ENCODE measurements at regions not wholly inside any gene's neighbourhood (a gene's known extent, or its start where the extent isn't known, plus 50 kb on each side); places are given as distances from the start of the nearest gene placed in this dataset.

DNA sequence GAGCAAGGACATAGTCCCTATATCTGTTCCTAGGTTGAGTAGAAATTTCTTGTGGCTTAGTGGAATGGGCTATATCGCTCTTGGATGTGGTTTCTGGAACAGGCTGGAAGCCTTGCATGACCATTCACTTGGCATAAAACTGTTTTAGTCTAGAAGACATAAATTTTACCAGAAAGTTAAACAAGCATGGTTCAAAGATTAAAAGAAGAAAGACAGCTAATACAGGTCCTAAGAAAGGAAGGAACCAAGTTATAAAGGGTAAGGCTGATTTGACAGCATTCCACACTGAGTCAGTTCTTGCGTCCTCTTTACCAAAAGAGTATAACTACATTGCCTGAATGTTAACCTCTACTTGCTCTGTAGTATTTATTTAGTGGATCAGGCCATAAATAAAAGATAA lies 724.2 kb downstream of the SORCS1 start:
- TF ChIP-seq POLR2AphosphoS5 (IDR thresholded peaks at IDR 0.05; ENCODE audit: low read depth, low read length) (no peak), SIN3A (IDR thresholded peaks at IDR 0.05; ENCODE audit: borderline replicate concordance, insufficient read depth, low read depth, low read length) (no peak)
- TF ChIP-seq, protein P1, sequence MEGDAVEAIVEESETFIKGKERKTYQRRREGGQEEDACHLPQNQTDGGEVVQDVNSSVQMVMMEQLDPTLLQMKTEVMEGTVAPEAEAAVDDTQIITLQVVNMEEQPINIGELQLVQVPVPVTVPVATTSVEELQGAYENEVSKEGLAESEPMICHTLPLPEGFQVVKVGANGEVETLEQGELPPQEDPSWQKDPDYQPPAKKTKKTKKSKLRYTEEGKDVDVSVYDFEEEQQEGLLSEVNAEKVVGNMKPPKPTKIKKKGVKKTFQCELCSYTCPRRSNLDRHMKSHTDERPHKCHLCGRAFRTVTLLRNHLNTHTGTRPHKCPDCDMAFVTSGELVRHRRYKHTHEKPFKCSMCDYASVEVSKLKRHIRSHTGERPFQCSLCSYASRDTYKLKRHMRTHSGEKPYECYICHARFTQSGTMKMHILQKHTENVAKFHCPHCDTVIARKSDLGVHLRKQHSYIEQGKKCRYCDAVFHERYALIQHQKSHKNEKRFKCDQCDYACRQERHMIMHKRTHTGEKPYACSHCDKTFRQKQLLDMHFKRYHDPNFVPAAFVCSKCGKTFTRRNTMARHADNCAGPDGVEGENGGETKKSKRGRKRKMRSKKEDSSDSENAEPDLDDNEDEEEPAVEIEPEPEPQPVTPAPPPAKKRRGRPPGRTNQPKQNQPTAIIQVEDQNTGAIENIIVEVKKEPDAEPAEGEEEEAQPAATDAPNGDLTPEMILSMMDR (IDR thresholded peaks at IDR 0.05): no peak

All from Panc1 (cell line).